Stimulated activated naive CD4-positive, alpha-beta T cell (primary cell): ENCODE measurements at regions not wholly inside any gene's neighbourhood (a gene's known extent, or its start where the extent isn't known, plus 50 kb on each side); places are given as distances from the start of the nearest gene placed in this dataset.
"Not testable (repeated sequence)": the region's sequence is repeated elsewhere in the genome, so short reads cannot be mapped to it uniquely, and the experiment has no call there.

Source experiments
- DNase-seq, 6 experiments: peaks; one replicate each; lab custom pipeline; 2025; lab: John Stamatoyannopoulos, UW

- no peak for DNase-seq
Observed at GRCh38 chr10:62498271-62498670, 124.1 kb downstream of the ZNF365 start.

- DNase-seq: not testable (repeated sequence)
Observed at GRCh38 chr10:62500116-62500515, 125.9 kb downstream of the ZNF365 start.

- DNase-seq: no peak
Observed at GRCh38 chr10:62501547-62501946, 127.4 kb downstream of the ZNF365 start.

- DNase-seq: no peak
Observed at GRCh38 chr10:62502995-62503613, 128.9 kb downstream of the ZNF365 start.

- no peak for DNase-seq
Observed at GRCh38 chr10:62503872-62504271, 129.7 kb downstream of the ZNF365 start.

- no peak for DNase-seq
Observed at GRCh38 chr10:62506371-62506770, 132.2 kb downstream of the ZNF365 start.

- DNase-seq: no peak
Observed at GRCh38 chr10:62511238-62511637, 137.1 kb downstream of the ZNF365 start.

- DNase-seq: no peak
Observed at GRCh38 chr10:62511656-62512055, 137.5 kb downstream of the ZNF365 start.

- DNase-seq: no peak
Observed at GRCh38 chr10:62512732-62513475, 138.7 kb downstream of the ZNF365 start.

GRCh38 chr10:62514079-62514693, 140.0 kb downstream of the ZNF365 start:
- DNase-seq: no peak

- no peak for DNase-seq
Observed at GRCh38 chr10:62517252-62517651, 143.1 kb downstream of the ZNF365 start.

- DNase-seq: peak in 2 of 6 experiments; percentile 12
Observed at GRCh38 chr10:62527019-62527827, 153.1 kb downstream of the ZNF365 start.

- DNase-seq: peak in 3 of 6 experiments; percentile 77 to 80 (median 80)
Observed at GRCh38 chr10:62528441-62528840, 154.3 kb downstream of the ZNF365 start.

GRCh38 chr10:62529396-62529795, 155.2 kb downstream of the ZNF365 start:
- DNase-seq: peak in 1 of 6 experiments; percentile 12

GRCh38 chr10:62534031-62534430, 159.9 kb downstream of the ZNF365 start:
- DNase-seq: no peak

- no peak for DNase-seq
Observed at GRCh38 chr10:62538606-62539005, 164.4 kb downstream of the ZNF365 start.

- DNase-seq: no peak
Observed at GRCh38 chr10:62540389-62540788, 166.2 kb downstream of the ZNF365 start.

GRCh38 chr10:62541811-62542210, 167.6 kb downstream of the ZNF365 start:
- DNase-seq: no peak

- no peak for DNase-seq
Observed at GRCh38 chr10:62543571-62544355, 169.6 kb downstream of the ZNF365 start.

- DNase-seq: no peak
Observed at GRCh38 chr10:62545160-62546066, 171.2 kb downstream of the ZNF365 start.
